HG03354 (cell line): ENCODE measurements at regions not wholly inside any gene's neighbourhood (a gene's known extent, or its start where the extent isn't known, plus 50 kb on each side); places are given as distances from the start of the nearest gene placed in this dataset.

Source experiments
- ATAC-seq: cut with Tn5 transposase; IDR thresholded peaks from one replicate; pipeline ENCODE4 v1.9.1; 2021; ENCODE audit warnings: mild to moderate bottlenecking; ENCODE audit not compliant: unreplicated experiment, poor library complexity, severe bottlenecking

- no peak for ATAC-seq
These were observed 414.6 kb downstream of the RFPL4B start for GRCh38 chr6:112761740-112762139.

GRCh38 chr6:112764377-112764776 lies 417.2 kb downstream of the RFPL4B start:
- no peak for ATAC-seq

- ATAC-seq: no peak
These were observed 423.2 kb downstream of the RFPL4B start for GRCh38 chr6:112770308-112770707.

- ATAC-seq: no peak
These were observed 426.1 kb downstream of the RFPL4B start for GRCh38 chr6:112773187-112773586.

GRCh38 chr6:112774319-112774718 lies 427.2 kb downstream of the RFPL4B start:
- no peak for ATAC-seq

GRCh38 chr6:112780498-112781096 lies 433.5 kb downstream of the RFPL4B start:
- peak; percentile 96 for ATAC-seq

- no peak for ATAC-seq
These were observed 434.1 kb downstream of the RFPL4B start for GRCh38 chr6:112781241-112781640.

GRCh38 chr6:112785408-112785807 lies 438.3 kb downstream of the RFPL4B start:
- no peak for ATAC-seq

GRCh38 chr6:112786801-112787200 lies 439.7 kb downstream of the RFPL4B start:
- no peak for ATAC-seq

- ATAC-seq: no peak
These were observed 440.2 kb downstream of the RFPL4B start for GRCh38 chr6:112787371-112787770.

- ATAC-seq: no peak
These were observed 448.2 kb downstream of the RFPL4B start for GRCh38 chr6:112795316-112795715.

GRCh38 chr6:112796712-112797111 lies 449.6 kb downstream of the RFPL4B start:
- no peak for ATAC-seq

GRCh38 chr6:112799889-112800288 lies 452.8 kb downstream of the RFPL4B start:
- no peak for ATAC-seq

GRCh38 chr6:112800439-112800838 lies 453.3 kb downstream of the RFPL4B start:
- no peak for ATAC-seq

- ATAC-seq: no peak
These were observed 453.8 kb downstream of the RFPL4B start for GRCh38 chr6:112800916-112801315.

GRCh38 chr6:112801468-112802080 lies 454.4 kb downstream of the RFPL4B start:
- no peak for ATAC-seq

GRCh38 chr6:112802144-112802543 lies 455.0 kb downstream of the RFPL4B start:
- no peak for ATAC-seq

GRCh38 chr6:112804638-112805330 lies 457.7 kb downstream of the RFPL4B start:
- no peak for ATAC-seq

GRCh38 chr6:112806163-112806865 lies 459.2 kb downstream of the RFPL4B start:
- no peak for ATAC-seq

- no peak for ATAC-seq
These were observed 474.3 kb downstream of the RFPL4B start for GRCh38 chr6:112821476-112821875.

- no peak for ATAC-seq
These were observed 475.6 kb downstream of the RFPL4B start for GRCh38 chr6:112822769-112823168.
